GM18520 (cell line): ENCODE measurements at regions not wholly inside any gene's neighbourhood (a gene's known extent, or its start where the extent isn't known, plus 50 kb on each side); places are given as distances from the start of the nearest gene placed in this dataset.

Source experiments
- ATAC-seq: cut with Tn5 transposase; IDR thresholded peaks from one replicate; pipeline ENCODE4 v1.9.1; 2021; ENCODE audit not compliant: unreplicated experiment

DNA sequence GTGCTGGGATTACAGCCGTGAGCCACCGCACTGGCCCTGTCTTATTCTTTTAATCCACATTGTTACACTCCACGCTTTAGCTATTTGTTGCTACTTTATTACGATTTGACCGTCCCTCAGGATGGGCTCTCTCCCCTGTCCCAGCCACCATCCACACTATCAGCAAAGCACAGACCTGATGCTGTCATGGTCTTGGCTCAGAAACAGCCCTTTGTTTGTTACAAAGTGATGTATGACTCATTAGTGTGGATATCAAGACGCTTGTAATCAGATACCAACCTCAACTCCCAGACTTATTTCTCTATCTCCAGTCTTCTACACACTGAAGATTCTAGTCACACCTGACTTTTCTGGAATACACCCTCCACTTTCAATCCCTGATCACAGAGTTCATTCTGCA lies 84.6 kb upstream of the FREM2 start:
- no peak for ATAC-seq

DNA sequence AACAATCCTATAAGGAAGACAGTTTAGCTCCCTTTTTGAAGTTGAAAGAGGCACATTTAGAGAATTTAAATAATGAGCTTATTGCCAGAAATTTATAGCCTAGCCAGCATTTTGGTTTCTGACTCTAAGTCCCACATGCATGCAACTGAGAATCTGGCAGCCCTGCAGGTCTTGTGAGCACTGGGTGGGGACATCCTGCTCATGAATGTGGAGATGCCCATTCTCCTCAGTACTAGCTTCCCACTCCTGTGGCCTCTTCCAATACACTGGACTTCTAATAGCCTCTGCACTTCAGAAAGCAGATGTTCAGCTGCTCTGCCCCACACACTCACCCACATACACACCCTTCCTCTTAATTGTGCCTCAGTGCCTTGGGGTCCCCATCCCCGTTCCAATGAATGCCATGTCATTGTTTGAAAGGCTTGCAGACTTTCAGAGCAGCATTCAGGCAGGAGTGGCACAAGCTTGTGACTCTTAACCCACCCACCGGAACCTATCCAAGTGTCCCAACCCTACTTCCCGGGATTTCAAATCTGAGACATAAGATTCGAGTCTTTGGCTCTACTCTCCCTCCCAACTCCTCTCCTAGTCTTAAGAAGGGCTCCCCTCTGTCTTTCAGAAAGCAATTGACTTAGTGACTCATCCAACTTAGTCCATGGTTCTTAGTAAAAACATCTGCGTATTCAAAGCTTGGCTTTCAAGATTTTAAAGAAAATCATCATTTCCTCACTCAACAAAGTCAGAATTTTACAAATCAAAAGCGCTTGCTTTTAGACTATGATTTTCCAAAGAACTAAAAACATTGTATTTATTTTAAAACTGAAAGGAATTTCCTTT lies 80.0 kb upstream of the FREM2 start:
- no peak for ATAC-seq

DNA sequence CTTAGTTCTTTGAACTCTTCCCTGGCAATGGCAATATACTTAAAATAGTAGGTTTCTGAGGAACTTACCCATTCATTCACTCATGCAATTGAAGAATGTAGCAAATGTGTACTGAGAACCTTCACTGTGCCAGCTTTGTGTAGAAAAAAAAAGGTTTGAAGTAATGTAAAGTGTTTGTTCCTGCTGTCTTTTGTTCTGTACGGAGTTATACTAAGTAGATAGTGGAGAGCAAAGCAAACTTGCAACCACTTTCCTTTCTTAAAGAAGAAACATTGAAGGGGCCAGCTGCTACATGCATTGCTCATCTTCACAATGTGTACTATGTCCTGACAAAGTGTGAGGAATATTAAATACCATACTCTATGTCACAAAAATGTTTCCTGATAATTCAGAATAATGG lies 68.9 kb upstream of the FREM2 start:
- no peak for ATAC-seq

DNA sequence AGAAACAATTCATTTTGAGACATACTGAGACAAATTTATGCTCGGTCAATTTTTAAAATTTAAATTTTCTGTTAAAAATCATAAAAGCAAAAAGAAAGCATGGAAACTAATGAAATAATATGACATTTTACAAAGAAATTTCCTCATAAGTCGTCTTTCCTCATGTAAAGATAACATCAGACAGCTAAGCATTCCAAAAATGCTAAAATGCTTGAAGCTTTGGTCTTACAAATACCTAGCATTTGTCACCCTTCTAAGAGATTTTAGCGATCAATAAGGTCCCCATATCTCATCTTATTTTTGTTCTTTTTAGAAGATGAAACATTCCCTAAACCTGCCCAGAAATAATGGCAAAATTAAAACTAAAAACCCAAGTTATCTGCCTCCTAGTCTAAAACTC lies 68.5 kb upstream of the FREM2 start:
- ATAC-seq = no peak

DNA sequence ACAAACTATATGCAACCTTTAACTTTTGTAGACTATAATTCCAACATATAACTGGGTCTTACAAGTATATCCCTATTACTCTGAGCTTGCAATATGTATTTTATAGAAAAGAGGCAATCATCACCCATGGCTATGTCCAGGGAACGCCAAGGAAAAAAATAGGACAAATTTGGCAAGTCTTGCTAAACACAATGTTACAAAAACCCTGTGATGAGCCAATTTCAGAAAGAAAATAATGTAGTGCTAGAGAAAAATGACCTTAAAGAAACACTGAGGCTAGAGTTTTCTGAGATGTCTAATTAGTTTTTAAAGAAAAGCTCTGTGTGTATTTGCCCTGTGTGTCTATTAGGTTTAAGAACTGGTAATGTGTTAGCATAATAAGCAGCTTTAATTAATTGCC lies 68.0 kb upstream of the FREM2 start:
- ATAC-seq = no peak

DNA sequence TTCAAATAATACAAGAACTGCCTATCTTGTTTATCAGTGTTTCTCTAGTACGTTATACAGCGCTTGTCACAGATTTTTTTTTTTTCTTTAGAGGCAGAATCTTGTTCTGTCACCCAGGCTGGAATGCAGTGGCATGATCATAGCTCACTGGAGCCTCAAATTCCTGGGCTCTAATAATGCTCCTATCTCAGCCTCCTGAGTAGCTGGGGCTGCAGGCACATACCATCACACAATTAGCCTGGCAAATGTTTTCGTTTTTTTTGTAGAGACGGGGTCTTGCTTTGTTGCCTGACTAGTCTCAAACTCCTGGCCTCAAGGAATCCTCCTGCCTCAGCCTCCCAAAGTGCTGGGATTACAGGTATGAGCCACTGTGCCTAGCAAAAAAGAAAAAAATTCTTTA lies 66.0 kb upstream of the FREM2 start:
- ATAC-seq = no peak

DNA sequence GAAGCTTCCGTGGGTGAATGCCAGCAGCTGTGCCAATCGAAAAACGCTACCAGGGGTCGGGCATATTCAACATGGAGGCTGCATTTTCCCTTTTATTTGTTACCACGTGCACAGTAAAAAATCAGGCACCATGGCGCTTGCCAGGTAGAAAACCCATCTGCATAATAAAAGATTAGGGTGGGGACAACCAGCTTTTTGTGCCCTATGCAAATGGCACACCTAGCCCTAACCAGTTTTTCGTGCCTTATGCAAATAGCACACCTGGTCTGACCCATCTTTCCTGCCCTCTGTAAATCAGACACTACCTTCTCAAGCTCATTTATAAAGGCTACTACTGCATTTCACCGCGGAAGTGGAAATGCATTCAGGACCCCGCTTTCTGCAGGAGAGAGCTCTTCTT lies 62.1 kb upstream of the FREM2 start:
- no peak for ATAC-seq

DNA sequence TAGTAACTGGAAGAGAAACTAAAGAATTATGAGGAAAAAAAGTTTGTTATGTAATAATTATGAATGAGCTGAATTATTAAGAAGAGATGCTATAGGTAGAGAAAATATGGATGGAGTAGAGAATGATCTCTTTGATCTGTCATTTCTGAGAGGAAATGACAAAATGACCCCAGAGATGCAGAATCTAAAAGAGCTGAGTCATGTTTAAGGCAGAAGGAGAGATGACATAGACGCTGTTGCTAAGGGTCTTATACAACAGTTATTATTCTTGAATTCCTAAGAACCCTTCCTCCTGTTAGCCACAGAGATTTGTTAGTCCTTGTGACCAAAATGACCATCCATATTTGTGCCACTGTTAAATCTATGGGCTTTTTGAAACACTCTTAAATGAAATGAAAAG lies 58.3 kb upstream of the FREM2 start:
- ATAC-seq = no peak

DNA sequence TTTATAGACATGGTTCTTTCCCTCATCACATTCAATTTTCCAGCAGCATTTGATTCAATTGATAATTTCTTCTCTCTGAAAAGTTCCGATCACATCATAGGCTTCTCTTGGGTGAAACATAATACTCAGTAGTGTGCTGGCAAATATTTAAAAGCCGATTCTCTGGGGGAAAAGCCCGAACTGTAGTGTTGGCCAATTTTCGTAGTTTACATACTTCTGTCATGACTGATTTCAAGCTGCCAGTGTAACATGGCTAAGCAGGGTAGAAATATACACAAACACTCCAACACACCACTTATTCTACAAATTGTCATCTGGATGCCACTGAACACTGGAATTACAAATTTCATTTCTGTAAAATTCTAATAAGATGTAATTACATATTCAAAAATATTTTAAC lies 56.1 kb upstream of the FREM2 start:
- no peak for ATAC-seq

DNA sequence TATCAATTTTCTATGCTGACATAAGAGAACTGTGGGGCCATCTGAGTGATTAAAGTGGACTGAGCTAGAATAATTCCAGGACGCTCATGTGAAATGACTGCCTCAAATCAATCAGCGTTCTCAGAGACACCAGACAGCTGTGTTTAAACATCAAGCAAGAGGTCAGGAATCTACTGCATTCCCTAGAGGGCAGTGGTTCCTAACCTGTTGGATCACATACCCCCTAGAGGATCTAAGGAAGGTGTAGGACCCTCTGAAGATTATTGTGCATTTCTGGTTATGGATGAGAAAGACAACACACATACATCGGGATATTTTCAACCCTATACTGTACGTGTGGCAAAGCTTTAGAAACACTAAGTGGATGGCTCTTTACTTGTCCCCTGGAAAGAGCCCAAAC lies 51.8 kb upstream of the FREM2 start:
- ATAC-seq = no peak

DNA sequence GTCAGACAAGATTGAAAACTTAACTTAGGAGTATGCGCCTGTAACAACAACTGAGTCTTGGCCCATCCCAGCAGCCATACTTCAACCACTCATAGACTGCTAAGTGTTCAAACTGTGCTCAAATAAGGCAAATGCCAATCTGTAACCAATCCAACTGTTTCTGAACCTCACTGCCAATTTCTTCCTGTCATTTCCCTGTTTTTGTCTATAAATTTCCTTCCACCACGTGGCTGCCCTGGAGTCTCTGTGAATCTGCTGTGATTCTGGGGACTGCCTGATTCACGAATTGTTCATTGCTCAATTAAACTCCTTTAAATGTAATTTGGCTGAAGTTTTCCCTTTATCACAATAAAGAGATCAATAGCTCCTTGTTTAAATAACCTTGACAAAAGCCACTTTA lies 50.8 kb upstream of the FREM2 start:
- no peak for ATAC-seq

DNA sequence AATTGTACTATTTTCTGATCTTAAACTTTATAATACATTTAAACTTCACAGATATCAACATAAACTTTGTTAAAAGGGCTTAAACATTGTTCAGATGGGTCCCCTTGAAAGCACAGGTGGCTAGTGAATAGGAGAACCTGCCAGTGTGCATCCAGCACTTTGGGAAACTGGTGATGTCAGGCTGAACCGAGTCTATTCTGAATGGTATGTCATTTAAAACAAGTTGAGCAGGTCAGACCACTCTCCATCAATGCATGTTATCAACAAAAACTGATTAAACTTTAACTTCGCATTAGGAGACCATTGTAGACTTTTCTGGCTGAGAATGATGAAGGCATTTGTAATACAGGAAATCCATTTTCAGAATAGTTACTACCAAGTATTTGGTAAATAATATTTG lies 50.1 kb upstream of the FREM2 start:
- ATAC-seq = no peak
